NT2/D1 (cell line): ENCODE measurements at regions not wholly inside any gene's neighbourhood (a gene's known extent, or its start where the extent isn't known, plus 50 kb on each side); places are given as distances from the start of the nearest gene placed in this dataset.

ENCODE experiments used
- SUZ12 ChIP-seq: IDR thresholded peaks from 2 replicates; pipeline ENCODE4 v1.6.1; 2011; ENCODE audit not compliant: insufficient read length, insufficient read depth; ENCODE audit errors: extremely low read depth
- YY1 ChIP-seq: IDR thresholded peaks from 2 replicates; pipeline ENCODE4 v1.6.1; 2011; ENCODE audit not compliant: insufficient read length, insufficient read depth
- ZNF274 ChIP-seq: IDR thresholded peaks from 2 replicates; pipeline ENCODE4 v1.6.1; 2011; ENCODE audit warnings: mild to moderate bottlenecking, low read depth, low read length

- TF ChIP-seq YY1 = no peak
- TF ChIP-seq ZNF274 = no peak
- TF ChIP-seq SUZ12 = no peak
Observed at GRCh38 chr5:6255956-6256355, 122.4 kb downstream of the MED10 start.
